Upper lobe of left lung (tissue), 4 donors: ENCODE measurements at regions not wholly inside any gene's neighbourhood (a gene's known extent, or its start where the extent isn't known, plus 50 kb on each side); places are given as distances from the start of the nearest gene placed in this dataset.

ENCODE experiments used
- POLR2AphosphoS5 ChIP-seq, 2 donors: sonication (generic); formaldehyde crosslinking; IDR thresholded peaks; one replicate each; pipeline ENCODE4 v1.5.1; 2017; ENCODE audit warnings: antibody characterized with exemption in 2 of 2
- TF ChIP-seq, protein P1 (sequence below), 6 experiments: fragments of 450-650 bp in 4 of 6; fragments of 200-600 bp in 2 of 6; sonication (generic) in 2 of 6; IDR thresholded peaks; one replicate each; pipeline ENCODE4 v1.5.1; 2016 to 2019; ENCODE audit warnings: antibody characterized with exemption in 6 of 6

DNA sequence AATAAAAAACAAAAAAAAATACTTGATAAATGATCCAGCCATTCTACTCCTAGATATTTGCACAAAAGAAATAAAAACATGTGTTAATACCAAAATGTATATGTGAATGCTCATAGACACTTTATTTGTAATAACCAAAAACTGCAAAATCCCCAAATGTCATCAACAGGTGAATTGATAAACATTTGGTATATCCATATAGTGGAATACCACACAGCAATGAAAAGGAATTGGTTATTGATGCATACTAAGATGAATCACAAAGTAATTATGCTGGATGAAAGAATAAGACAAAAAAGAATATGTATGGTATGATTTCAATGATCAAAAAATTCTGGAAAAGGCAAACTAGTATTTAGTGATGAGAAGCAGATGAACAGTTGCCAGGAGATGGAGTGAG is 124.7 kb upstream of the VASH1 start:
- TF ChIP-seq, protein P1, sequence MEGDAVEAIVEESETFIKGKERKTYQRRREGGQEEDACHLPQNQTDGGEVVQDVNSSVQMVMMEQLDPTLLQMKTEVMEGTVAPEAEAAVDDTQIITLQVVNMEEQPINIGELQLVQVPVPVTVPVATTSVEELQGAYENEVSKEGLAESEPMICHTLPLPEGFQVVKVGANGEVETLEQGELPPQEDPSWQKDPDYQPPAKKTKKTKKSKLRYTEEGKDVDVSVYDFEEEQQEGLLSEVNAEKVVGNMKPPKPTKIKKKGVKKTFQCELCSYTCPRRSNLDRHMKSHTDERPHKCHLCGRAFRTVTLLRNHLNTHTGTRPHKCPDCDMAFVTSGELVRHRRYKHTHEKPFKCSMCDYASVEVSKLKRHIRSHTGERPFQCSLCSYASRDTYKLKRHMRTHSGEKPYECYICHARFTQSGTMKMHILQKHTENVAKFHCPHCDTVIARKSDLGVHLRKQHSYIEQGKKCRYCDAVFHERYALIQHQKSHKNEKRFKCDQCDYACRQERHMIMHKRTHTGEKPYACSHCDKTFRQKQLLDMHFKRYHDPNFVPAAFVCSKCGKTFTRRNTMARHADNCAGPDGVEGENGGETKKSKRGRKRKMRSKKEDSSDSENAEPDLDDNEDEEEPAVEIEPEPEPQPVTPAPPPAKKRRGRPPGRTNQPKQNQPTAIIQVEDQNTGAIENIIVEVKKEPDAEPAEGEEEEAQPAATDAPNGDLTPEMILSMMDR (IDR thresholded peaks at IDR 0.05), result no peak
- TF ChIP-seq POLR2AphosphoS5 (IDR thresholded peaks at IDR 0.05), result no peak
